Kidney (tissue), 13 donors: ENCODE measurements at regions not wholly inside any gene's neighbourhood (a gene's known extent, or its start where the extent isn't known, plus 50 kb on each side); places are given as distances from the start of the nearest gene placed in this dataset.

ENCODE experiments used
- DNase-seq, 5 donors: peaks; one replicate each; pipeline ENCODE4 v3.0.0-alpha.2; 2013 to 2020
- FAIRE-seq: peaks from 2 replicates; lab custom pipeline; 2012; peaks lifted over from hg19 to GRCh38; lab: Jason Lieb, UNC
- H3K27ac ChIP-seq, 2 donors: one replicate each; pipeline ENCODE4 v1.7.0; 2013; ENCODE audit warnings: low read depth in 2 of 2, low read length in 2 of 2, inconsistent platforms in 1 of 2
- H3K27me3 ChIP-seq: one replicate; pipeline ENCODE4 v1.7.1; 2013; ENCODE audit warnings: low read length, inconsistent platforms; ENCODE audit not compliant: control insufficient read depth, insufficient read depth
- H3K36me3 ChIP-seq, 3 donors: one replicate each; pipeline versions ENCODE4 v1.7.0 to v1.7.1; 2013; ENCODE audit warnings: low read length in 3 of 3, control low read depth in 1 of 3, inconsistent platforms in 1 of 3; ENCODE audit not compliant: insufficient read depth in 3 of 3, control insufficient read depth in 2 of 3
- H3K4me1 ChIP-seq, 3 donors: one replicate each; pipeline versions ENCODE4 v1.7.0 to v1.7.1; 2013; ENCODE audit warnings: low read length in 3 of 3, inconsistent platforms in 1 of 3, low read depth in 1 of 3; ENCODE audit not compliant: control insufficient read depth in 2 of 3, insufficient read depth in 2 of 3
- H3K4me3 ChIP-seq, 3 donors: one replicate each; pipeline versions ENCODE4 v1.7.0 to v1.8.1; 2013; ENCODE audit warnings: low read length in 3 of 3, control low read depth in 1 of 3, inconsistent platforms in 1 of 3
- H3K9ac ChIP-seq, 3 donors: one replicate each; pipeline versions ENCODE4 v1.7.0 to v1.7.1; 2013; ENCODE audit warnings: low read length in 3 of 3, control low read depth in 1 of 3, inconsistent platforms in 1 of 3
- H3K9me3 ChIP-seq, 3 donors: one replicate each; pipeline versions ENCODE4 v1.7.0 to v1.7.1; 2013; ENCODE audit warnings: low read length in 3 of 3, control low read depth in 1 of 3, inconsistent platforms in 1 of 3; ENCODE audit not compliant: control insufficient read depth in 2 of 3, insufficient read depth in 1 of 3
- CTCF ChIP-seq: IDR thresholded peaks from 3 replicates; pipeline ENCODE4 v1.5.1; 2012; ENCODE audit warnings: mild to moderate bottlenecking, moderate library complexity, borderline replicate concordance; ENCODE audit not compliant: insufficient read depth; ENCODE audit errors: extremely low read depth
- intact Hi-C: fragments of 100-400 bp; cut with DNase I; formaldehyde crosslinking; loops from one replicate; pipeline ENCODE4 v1.11.1; 2022
- donor health status: control.
- donor health status: control.
- donor health status: control.
- donor health status: control.
- donor health status: control.
- donor health status: DM: yes; HTN: yes; CAD: no.
- donor health status: Normal renal cell carcinoma (clear cell type).

- H3K27ac ChIP-seq = no peak overlapping the region
- H3K4me3 ChIP-seq = no peak overlapping the region
- FAIRE-seq (no peak), DNase-seq (no peak)
- no peak for TF ChIP-seq CTCF
- H3K9me3 ChIP-seq = no peaks in the 10 kb centered on the region
- intact Hi-C loops = no loop called here
- H3K9ac ChIP-seq = no peak overlapping the region
- peaks cover 0 to 3% (median 0%) of the 10 kb centered on the region in 3 donors for H3K4me1 ChIP-seq
- no peaks in the 10 kb centered on the region for H3K36me3 ChIP-seq
- no peaks in the 10 kb centered on the region for H3K27me3 ChIP-seq
Observed at GRCh38 chr5:158277276-158277675, 418.3 kb upstream of the CLINT1 start.

- intact Hi-C loops = no loop called here
- H3K4me1 ChIP-seq = peaks cover 0 to 3% (median 0%) of the 10 kb centered on the region in 3 donors
- H3K9me3 ChIP-seq = no peaks in the 10 kb centered on the region
- no peak overlapping the region for H3K27ac ChIP-seq
- DNase-seq (no peak), FAIRE-seq (no peak)
- no peaks in the 10 kb centered on the region for H3K27me3 ChIP-seq
- H3K9ac ChIP-seq = no peak overlapping the region
- no peak overlapping the region for H3K4me3 ChIP-seq
- no peaks in the 10 kb centered on the region for H3K36me3 ChIP-seq
- no peak for TF ChIP-seq CTCF
Observed at GRCh38 chr5:158276692-158277091, 417.7 kb upstream of the CLINT1 start.

GRCh38 chr5:158275511-158275910 lies 416.6 kb upstream of the CLINT1 start:
- FAIRE-seq (no peak), DNase-seq (no peak)
- no peak overlapping the region for H3K4me3 ChIP-seq
- no peak overlapping the region for H3K9ac ChIP-seq
- H3K9me3 ChIP-seq = no peaks in the 10 kb centered on the region
- peaks cover 0 to 3% (median 0%) of the 10 kb centered on the region in 3 donors for H3K4me1 ChIP-seq
- intact Hi-C loops = no loop called here
- H3K36me3 ChIP-seq = no peaks in the 10 kb centered on the region
- H3K27me3 ChIP-seq = no peaks in the 10 kb centered on the region
- TF ChIP-seq CTCF = no peak
- no peak overlapping the region for H3K27ac ChIP-seq

- no peaks in the 10 kb centered on the region for H3K27me3 ChIP-seq
- H3K4me1 ChIP-seq = peaks cover 0 to 3% (median 0%) of the 10 kb centered on the region in 3 donors
- H3K36me3 ChIP-seq = no peaks in the 10 kb centered on the region
- DNase-seq = peak in 3 of 5 donors; percentile 27 to 68 (median 61)
- FAIRE-seq = no peak
- no peak overlapping the region for H3K4me3 ChIP-seq
- no peaks in the 10 kb centered on the region for H3K9me3 ChIP-seq
- H3K9ac ChIP-seq = no peak overlapping the region
- H3K27ac ChIP-seq = no peak overlapping the region
- no peak for TF ChIP-seq CTCF
- intact Hi-C loops = no loop called here
Observed at GRCh38 chr5:158273035-158273434, 414.1 kb upstream of the CLINT1 start.
